ENCODE measurements at regions not wholly inside any gene's neighbourhood (a gene's known extent, or its start where the extent isn't known, plus 50 kb on each side); places are given as distances from the start of the nearest gene placed in this dataset.

GRCh38 chr3:124444075-124444474 is 286.2 kb upstream of the UMPS start:
- TF ChIP-seq, protein P1, sequence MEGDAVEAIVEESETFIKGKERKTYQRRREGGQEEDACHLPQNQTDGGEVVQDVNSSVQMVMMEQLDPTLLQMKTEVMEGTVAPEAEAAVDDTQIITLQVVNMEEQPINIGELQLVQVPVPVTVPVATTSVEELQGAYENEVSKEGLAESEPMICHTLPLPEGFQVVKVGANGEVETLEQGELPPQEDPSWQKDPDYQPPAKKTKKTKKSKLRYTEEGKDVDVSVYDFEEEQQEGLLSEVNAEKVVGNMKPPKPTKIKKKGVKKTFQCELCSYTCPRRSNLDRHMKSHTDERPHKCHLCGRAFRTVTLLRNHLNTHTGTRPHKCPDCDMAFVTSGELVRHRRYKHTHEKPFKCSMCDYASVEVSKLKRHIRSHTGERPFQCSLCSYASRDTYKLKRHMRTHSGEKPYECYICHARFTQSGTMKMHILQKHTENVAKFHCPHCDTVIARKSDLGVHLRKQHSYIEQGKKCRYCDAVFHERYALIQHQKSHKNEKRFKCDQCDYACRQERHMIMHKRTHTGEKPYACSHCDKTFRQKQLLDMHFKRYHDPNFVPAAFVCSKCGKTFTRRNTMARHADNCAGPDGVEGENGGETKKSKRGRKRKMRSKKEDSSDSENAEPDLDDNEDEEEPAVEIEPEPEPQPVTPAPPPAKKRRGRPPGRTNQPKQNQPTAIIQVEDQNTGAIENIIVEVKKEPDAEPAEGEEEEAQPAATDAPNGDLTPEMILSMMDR (IDR thresholded peaks at IDR 0.05; ENCODE audit: control insufficient read depth, insufficient read depth, low read depth, low read length, missing control alignments), result no peak
- no peak for DNase-seq (ENCODE audit: low read depth)
- H3K4me3 ChIP-seq (ENCODE audit: control insufficient read depth, low read depth, low read length), result no peak overlapping the region

- TF ChIP-seq, protein P1 (IDR thresholded peaks at IDR 0.05; ENCODE audit: control insufficient read depth, insufficient read depth, low read depth, low read length, missing control alignments), result no peak
- no peak for DNase-seq (ENCODE audit: low read depth)
- H3K4me3 ChIP-seq (ENCODE audit: control insufficient read depth, low read depth, low read length), result no peak overlapping the region
These were observed 285.4 kb upstream of the UMPS start for GRCh38 chr3:124444896-124445295.

DNA sequence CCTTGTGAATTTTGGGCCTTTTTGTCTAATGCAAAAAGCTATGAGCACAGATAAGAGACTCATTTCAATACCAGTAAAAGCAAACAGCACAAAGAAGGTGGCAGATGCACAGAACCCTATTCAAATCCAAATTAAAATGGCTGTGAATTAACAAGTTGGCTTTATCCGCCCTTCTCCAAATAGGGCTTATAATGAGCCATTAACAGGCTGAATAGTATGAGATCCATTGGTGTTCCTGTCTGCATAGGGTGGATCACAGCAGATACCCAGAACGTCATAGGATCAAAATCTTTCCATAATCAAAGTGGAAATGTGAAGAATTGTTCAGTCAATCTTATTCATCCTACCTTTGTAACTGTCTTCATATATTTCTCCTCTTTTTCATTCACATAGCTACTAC is 282.4 kb upstream of the UMPS start:
- TF ChIP-seq, protein P1 (IDR thresholded peaks at IDR 0.05; ENCODE audit: control insufficient read depth, insufficient read depth, low read depth, low read length, missing control alignments), result no peak
- DNase-seq (ENCODE audit: low read depth), result no peak
- no peak overlapping the region for H3K4me3 ChIP-seq (ENCODE audit: control insufficient read depth, low read depth, low read length)

- H3K4me3 ChIP-seq (ENCODE audit: control insufficient read depth, low read depth, low read length), result no peak overlapping the region
- TF ChIP-seq, protein P1 (IDR thresholded peaks at IDR 0.05; ENCODE audit: control insufficient read depth, insufficient read depth, low read depth, low read length, missing control alignments), result no peak
- no peak for DNase-seq (ENCODE audit: low read depth)
These were observed 281.3 kb upstream of the UMPS start for GRCh38 chr3:124448954-124449353.

- DNase-seq (ENCODE audit: low read depth), result no peak
- TF ChIP-seq, protein P1 (IDR thresholded peaks at IDR 0.05; ENCODE audit: control insufficient read depth, insufficient read depth, low read depth, low read length, missing control alignments), result no peak
- H3K4me3 ChIP-seq (ENCODE audit: control insufficient read depth, low read depth, low read length), result no peak overlapping the region
These were observed 279.9 kb upstream of the UMPS start for GRCh38 chr3:124450366-124450765.

- no peak for DNase-seq (ENCODE audit: low read depth)
- no peak overlapping the region for H3K4me3 ChIP-seq (ENCODE audit: control insufficient read depth, low read depth, low read length)
- TF ChIP-seq, protein P1 (IDR thresholded peaks at IDR 0.05; ENCODE audit: control insufficient read depth, insufficient read depth, low read depth, low read length, missing control alignments), result no peak
These were observed 278.5 kb upstream of the UMPS start for GRCh38 chr3:124451630-124452317.
